Type B pancreatic cell (in vitro differentiated cells): ENCODE measurements at regions not wholly inside any gene's neighbourhood (a gene's known extent, or its start where the extent isn't known, plus 50 kb on each side); places are given as distances from the start of the nearest gene placed in this dataset.

Source experiments
- DNase-seq: peaks from one replicate; pipeline ENCODE4 v3.0.0; 2021; ENCODE audit warnings: mixed read lengths; ENCODE audit not compliant: unreplicated experiment; ENCODE audit errors: extremely low spot score
- H3K27ac Mint-ChIP-seq: 2 replicates; pipeline ENCODE4 v1.8.0; 2021; ENCODE audit warnings: mild to moderate bottlenecking, mixed read lengths
- H3K27me3 Mint-ChIP-seq: 2 replicates; pipeline ENCODE4 v1.8.0; 2021; ENCODE audit warnings: mixed read lengths
- H3K36me3 Mint-ChIP-seq: 2 replicates; pipeline ENCODE4 v1.8.0; 2021; ENCODE audit warnings: mixed read lengths
- H3K4me1 Mint-ChIP-seq: one replicate; pipeline ENCODE4 v1.8.0; 2021; ENCODE audit warnings: mixed read lengths; ENCODE audit not compliant: unreplicated experiment
- H3K4me3 Mint-ChIP-seq: 2 replicates; pipeline ENCODE4 v1.8.0; 2021; ENCODE audit warnings: mild to moderate bottlenecking, mixed read lengths
- H3K9me3 Mint-ChIP-seq: 2 replicates; pipeline ENCODE4 v1.8.0; 2021; ENCODE audit warnings: mixed read lengths
- CTCF ChIP-seq: fragments of 200-600 bp; sonication (generic); conservative IDR thresholded peaks from 2 replicates; pipeline ENCODE4 v1.5.0; 2021; ENCODE audit warnings: antibody characterized with exemption, mild to moderate bottlenecking

GRCh38 chr2:498493-499178 is 178.6 kb downstream of the TMEM18 start:
- DNase-seq, result no peak
- TF ChIP-seq CTCF, result no peak
- Mint-ChIP-seq H3K27ac (no peak overlapping the region), H3K36me3 (no peaks in the 10 kb centered on the region), H3K4me3 (no peak overlapping the region), H3K9me3 (no peaks in the 10 kb centered on the region), H3K4me1 (peaks cover 18% of the 10 kb centered on the region), H3K27me3 (peaks cover 4% of the 10 kb centered on the region)

GRCh38 chr2:497770-498492 is 179.3 kb downstream of the TMEM18 start:
- peaks cover 4% of the 10 kb centered on the region for H3K27me3 Mint-ChIP-seq
- H3K9me3 Mint-ChIP-seq, result peaks cover 4% of the 10 kb centered on the region
- H3K4me1 Mint-ChIP-seq, result peaks cover 23% of the 10 kb centered on the region
- no peak for DNase-seq
- H3K36me3 Mint-ChIP-seq, result no peaks in the 10 kb centered on the region
- no peak for TF ChIP-seq CTCF
- H3K27ac Mint-ChIP-seq, result no peak overlapping the region
- H3K4me3 Mint-ChIP-seq, result no peak overlapping the region

GRCh38 chr2:496729-497128 is 180.5 kb downstream of the TMEM18 start:
- no peaks in the 10 kb centered on the region for H3K36me3 Mint-ChIP-seq
- no peak overlapping the region for H3K27ac Mint-ChIP-seq
- no peak for TF ChIP-seq CTCF
- peaks cover 4% of the 10 kb centered on the region for H3K9me3 Mint-ChIP-seq
- H3K4me1 Mint-ChIP-seq, result peaks cover 26% of the 10 kb centered on the region
- H3K4me3 Mint-ChIP-seq, result no peak overlapping the region
- no peak for DNase-seq
- peaks cover 4% of the 10 kb centered on the region for H3K27me3 Mint-ChIP-seq

- peaks cover 4% of the 10 kb centered on the region for H3K9me3 Mint-ChIP-seq
- no peaks in the 10 kb centered on the region for H3K27me3 Mint-ChIP-seq
- H3K4me3 Mint-ChIP-seq, result no peak overlapping the region
- no peak overlapping the region for H3K27ac Mint-ChIP-seq
- no peak for TF ChIP-seq CTCF
- DNase-seq, result no peak
- H3K4me1 Mint-ChIP-seq, result peaks cover 26% of the 10 kb centered on the region
- H3K36me3 Mint-ChIP-seq, result no peaks in the 10 kb centered on the region
Observed at GRCh38 chr2:495745-496275, 181.4 kb downstream of the TMEM18 start.

- Mint-ChIP-seq H3K36me3 (no peaks in the 10 kb centered on the region), H3K4me1 (peaks cover 26% of the 10 kb centered on the region), H3K27me3 (no peaks in the 10 kb centered on the region), H3K9me3 (peaks cover 4% of the 10 kb centered on the region), H3K4me3 (no peak overlapping the region), H3K27ac (no peak overlapping the region)
- no peak for DNase-seq
- TF ChIP-seq CTCF, result no peak
Observed at GRCh38 chr2:494853-495252, 182.4 kb downstream of the TMEM18 start.
